Tibial nerve (tissue), 4 donors: ENCODE measurements at regions not wholly inside any gene's neighbourhood (a gene's known extent, or its start where the extent isn't known, plus 50 kb on each side); places are given as distances from the start of the nearest gene placed in this dataset.

ENCODE experiments used
- DNase-seq, 2 donors: peaks; one replicate each; pipeline ENCODE4 v3.0.0-alpha.2; 2019; ENCODE audit warnings: low spot score in 2 of 2
- H3K27ac ChIP-seq, 4 donors: fragments of 200-600 bp; sonication (generic) in 3 of 4; one replicate each; pipeline ENCODE4 v1.5.1; 2017 to 2019; ENCODE audit warnings: mild to moderate bottlenecking in 1 of 4
- H3K27me3 ChIP-seq, 2 donors: fragments of 200-600 bp; sonication (generic) in 1 of 2; one replicate each; pipeline versions ENCODE4 v1.5.1 to v1.6.0; 2017 to 2019
- H3K36me3 ChIP-seq, 3 donors: fragments of 200-600 bp; sonication (generic); one replicate each; pipeline ENCODE4 v1.5.1; 2018 to 2019
- H3K4me1 ChIP-seq, 4 donors: fragments of 200-600 bp; sonication (generic) in 3 of 4; one replicate each; pipeline ENCODE4 v1.5.1; 2017 to 2019
- H3K4me3 ChIP-seq, 4 donors: fragments of 200-600 bp; sonication (generic) in 3 of 4; one replicate each; pipeline ENCODE4 v1.5.1; 2017 to 2019; ENCODE audit warnings: mild to moderate bottlenecking in 1 of 4, moderate library complexity in 1 of 4
- H3K9me3 ChIP-seq, 4 donors: fragments of 200-600 bp; sonication (generic) in 3 of 4; one replicate each; pipeline ENCODE4 v1.5.1; 2017 to 2019
- CTCF ChIP-seq, 5 experiments: fragments of 200-600 bp in 3 of 5; fragments of 450-650 bp in 2 of 5; sonication (generic) in 3 of 5; IDR thresholded peaks; one replicate each; pipeline ENCODE4 v1.5.1; 2016 to 2019; ENCODE audit warnings: antibody characterized with exemption in 5 of 5, mild to moderate bottlenecking in 3 of 5, moderate library complexity in 2 of 5
- EP300 ChIP-seq, 2 donors: sonication (generic); formaldehyde crosslinking; IDR thresholded peaks; one replicate each; pipeline ENCODE4 v1.6.1; 2017; ENCODE audit warnings: antibody characterized with exemption in 2 of 2, mild to moderate bottlenecking in 1 of 2
- POLR2A ChIP-seq, 2 donors: fragments of 450-650 bp; IDR thresholded peaks; one replicate each; pipeline ENCODE4 v1.6.1; 2017; ENCODE audit warnings: antibody characterized with exemption in 2 of 2, mild to moderate bottlenecking in 2 of 2, moderate library complexity in 2 of 2
- WGBS, 2 donors: methylation state at CpG; one replicate each; pipeline ENCODE4 v1.1.5; 2018; 5-methylcytosine and 5-hydroxymethylcytosine counted together

GRCh38 chr13:105719859-105720258 lies 815.6 kb downstream of the EFNB2 start:
- Histone ChIP-seq H3K9me3 (no peaks in the 10 kb centered on the region), H3K4me3 (no peak overlapping the region), H3K27ac (no peak overlapping the region), H3K36me3 (no peaks in the 10 kb centered on the region), H3K27me3 (no peaks in the 10 kb centered on the region), H3K4me1 (no peaks in the 10 kb centered on the region)
- 80% methylated on average over 6 of the region's 6 CpGs for WGBS, 2 donors
- TF ChIP-seq POLR2A (IDR thresholded peaks at IDR 0.05) (no peak), EP300 (IDR thresholded peaks at IDR 0.05) (no peak), CTCF (IDR thresholded peaks at IDR 0.05) (no peak)
- DNase-seq = no peak

GRCh38 chr13:105709181-105709580 lies 826.3 kb downstream of the EFNB2 start:
- Histone ChIP-seq H3K27ac (no peak overlapping the region), H3K4me1 (no peaks in the 10 kb centered on the region), H3K36me3 (no peaks in the 10 kb centered on the region), H3K27me3 (no peaks in the 10 kb centered on the region), H3K4me3 (no peak overlapping the region), H3K9me3 (no peaks in the 10 kb centered on the region)
- no peak for DNase-seq
- no peak for TF ChIP-seq CTCF (IDR thresholded peaks at IDR 0.05)
- TF ChIP-seq POLR2A (IDR thresholded peaks at IDR 0.05) = no peak
- TF ChIP-seq EP300 (IDR thresholded peaks at IDR 0.05) = no peak
- WGBS, 2 donors = 84 to 90% methylated on average over 3 of the region's 3 CpGs

- H3K9me3 ChIP-seq = peaks cover 0 to 4% (median 0%) of the 10 kb centered on the region in 4 donors
- TF ChIP-seq POLR2A (IDR thresholded peaks at IDR 0.05) (no peak), CTCF (IDR thresholded peaks at IDR 0.05) (no peak), EP300 (IDR thresholded peaks at IDR 0.05) (no peak)
- DNase-seq = no peak
- 74 to 88% methylated on average over 3 of the region's 3 CpGs for WGBS, 2 donors
- no peak overlapping the region for H3K27ac ChIP-seq
- H3K27me3 ChIP-seq = no peaks in the 10 kb centered on the region
- no peaks in the 10 kb centered on the region for H3K36me3 ChIP-seq
- no peak overlapping the region for H3K4me3 ChIP-seq
- no peaks in the 10 kb centered on the region for H3K4me1 ChIP-seq
These were observed 831.6 kb downstream of the EFNB2 start for GRCh38 chr13:105703843-105704242.

GRCh38 chr13:105702441-105702840 lies 833.0 kb downstream of the EFNB2 start:
- Histone ChIP-seq H3K9me3 (peaks cover 0 to 4% (median 0%) of the 10 kb centered on the region in 4 donors), H3K4me1 (no peaks in the 10 kb centered on the region), H3K36me3 (no peaks in the 10 kb centered on the region), H3K4me3 (no peak overlapping the region), H3K27ac (no peak overlapping the region), H3K27me3 (no peaks in the 10 kb centered on the region)
- 71 to 80% methylated on average over 4 of the region's 4 CpGs for WGBS, 2 donors
- no peak for DNase-seq
- TF ChIP-seq POLR2A (IDR thresholded peaks at IDR 0.05) (no peak), CTCF (IDR thresholded peaks at IDR 0.05) (no peak), EP300 (IDR thresholded peaks at IDR 0.05) (no peak)

GRCh38 chr13:105692769-105693168 lies 842.7 kb downstream of the EFNB2 start:
- Histone ChIP-seq H3K27ac (no peak overlapping the region), H3K27me3 (no peaks in the 10 kb centered on the region), H3K36me3 (no peaks in the 10 kb centered on the region), H3K4me1 (no peaks in the 10 kb centered on the region), H3K9me3 (no peaks in the 10 kb centered on the region), H3K4me3 (no peak overlapping the region)
- TF ChIP-seq POLR2A (IDR thresholded peaks at IDR 0.05) (no peak), CTCF (IDR thresholded peaks at IDR 0.05) (no peak), EP300 (IDR thresholded peaks at IDR 0.05) (no peak)
- WGBS, 2 donors = 89 to 92% methylated on average over 5 of the region's 5 CpGs
- no peak for DNase-seq
